Trophoblast cell (in vitro differentiated cells and primary cell): ENCODE measurements at regions not wholly inside any gene's neighbourhood (a gene's known extent, or its start where the extent isn't known, plus 50 kb on each side); places are given as distances from the start of the nearest gene placed in this dataset.

Experiments used
- DNase-seq, 2 donors: peaks; one replicate each; pipeline ENCODE4 v3.0.0-alpha.2; 2016
- H2AFZ ChIP-seq: 2 replicates; pipeline ENCODE4 v1.6.1; 2013; ENCODE audit warnings: low read length, moderate library complexity, mild to moderate bottlenecking; ENCODE audit not compliant: insufficient read depth, poor library complexity
- H2AK5ac ChIP-seq: 2 replicates; pipeline ENCODE4 v1.6.1; 2013; ENCODE audit warnings: mild to moderate bottlenecking, low read length
- H2BK120ac ChIP-seq: 2 replicates; pipeline ENCODE4 v1.6.1; 2013; ENCODE audit warnings: low read length, mild to moderate bottlenecking, moderate library complexity; ENCODE audit not compliant: insufficient read depth, poor library complexity
- H2BK12ac ChIP-seq: 2 replicates; pipeline ENCODE4 v1.6.1; 2013; ENCODE audit warnings: mild to moderate bottlenecking, low read length, moderate library complexity
- H2BK5ac ChIP-seq: 2 replicates; pipeline ENCODE4 v1.6.1; 2013; ENCODE audit warnings: low read length, low read depth, moderate library complexity, mild to moderate bottlenecking; ENCODE audit not compliant: poor library complexity
- H3K14ac ChIP-seq: 2 replicates; pipeline ENCODE4 v1.6.1; 2013; ENCODE audit warnings: mild to moderate bottlenecking, low read length
- H3K18ac ChIP-seq: 2 replicates; pipeline ENCODE4 v1.6.1; 2013; ENCODE audit warnings: mild to moderate bottlenecking, low read length
- H3K23ac ChIP-seq: 2 replicates; pipeline ENCODE4 v1.6.1; 2013; ENCODE audit warnings: low read length
- H3K27ac ChIP-seq: 2 replicates; pipeline ENCODE4 v1.5.1; 2013; ENCODE audit warnings: low read depth, mild to moderate bottlenecking, inconsistent platforms, low read length, moderate library complexity
- H3K27me3 ChIP-seq: 2 replicates; pipeline ENCODE4 v1.6.1; 2013; ENCODE audit warnings: inconsistent platforms, mild to moderate bottlenecking, low read length, moderate library complexity; ENCODE audit not compliant: insufficient read depth
- H3K36me3 ChIP-seq, 2 experiments: 1 replicate in 1 of 2; 2 replicates in 1 of 2; pipeline ENCODE4 v1.6.1; 2013; ENCODE audit warnings: low read length in 2 of 2, mild to moderate bottlenecking in 2 of 2, moderate library complexity in 1 of 2; ENCODE audit not compliant: insufficient read depth in 2 of 2, control insufficient read depth in 1 of 2
- H3K4ac ChIP-seq: 2 replicates; pipeline ENCODE4 v1.6.1; 2013; ENCODE audit warnings: low read depth, mild to moderate bottlenecking, low read length, moderate library complexity
- H3K4me1 ChIP-seq, 2 experiments: 1 replicate in 1 of 2; 2 replicates in 1 of 2; pipeline ENCODE4 v1.6.1; 2013; ENCODE audit warnings: low read length in 2 of 2, mild to moderate bottlenecking in 2 of 2, moderate library complexity in 1 of 2; ENCODE audit not compliant: insufficient read depth in 2 of 2, control insufficient read depth in 1 of 2
- H3K4me2 ChIP-seq: 2 replicates; pipeline ENCODE4 v1.6.1; 2013; ENCODE audit warnings: inconsistent platforms, mild to moderate bottlenecking, low read length, moderate library complexity
- H3K4me3 ChIP-seq: 2 replicates; pipeline ENCODE4 v1.5.1; 2013; ENCODE audit warnings: mild to moderate bottlenecking, low read depth, low read length, inconsistent platforms
- H3K79me1 ChIP-seq: one replicate; pipeline ENCODE4 v1.6.1; 2013; ENCODE audit warnings: low read length
- H3K79me2 ChIP-seq: 2 replicates; pipeline ENCODE4 v1.6.1; 2013; ENCODE audit warnings: low read length, mild to moderate bottlenecking; ENCODE audit not compliant: control insufficient read depth, insufficient read depth, poor library complexity
- H3K9ac ChIP-seq: 2 replicates; pipeline ENCODE4 v1.6.1; 2013; ENCODE audit warnings: mild to moderate bottlenecking, low read length
- H3K9me3 ChIP-seq: 2 replicates; pipeline ENCODE4 v1.6.1; 2013; ENCODE audit warnings: low read depth, mild to moderate bottlenecking, control low read depth, inconsistent platforms, low read length; ENCODE audit not compliant: insufficient read depth
- H4K12ac ChIP-seq: 2 replicates; pipeline ENCODE4 v1.6.1; 2013; ENCODE audit warnings: low read depth, mild to moderate bottlenecking, low read length, moderate library complexity
- H4K8ac ChIP-seq: 2 replicates; pipeline ENCODE4 v1.6.1; 2013; ENCODE audit warnings: low read depth, mild to moderate bottlenecking, low read length, moderate library complexity
- H4K91ac ChIP-seq: one replicate; pipeline ENCODE4 v1.6.1; 2013; ENCODE audit warnings: low read depth, mild to moderate bottlenecking, low read length, moderate library complexity
- WGBS: extraction: QIAGEN DNeasy Blood & Tissue Kit; methylation state at CpG from one replicate; pipeline ENCODE4 v1.1.7; 2013; ENCODE audit warnings: missing lambda C conversion rate; ENCODE audit not compliant: insufficient read length, insufficient coverage; ENCODE audit errors: extremely low coverage; 5-methylcytosine and 5-hydroxymethylcytosine counted together

GRCh38 chr21:23119491-23119890 is 2121.3 kb downstream of the NCAM2 start:
- Histone ChIP-seq H3K4ac (no peak overlapping the region), H3K18ac (no peak overlapping the region), H3K14ac (no peak overlapping the region), H2AFZ (no peak overlapping the region), H3K23ac (no peak overlapping the region), H3K27ac (no peak overlapping the region), H3K27me3 (no peaks in the 10 kb centered on the region), H3K79me2 (no peaks in the 10 kb centered on the region), H4K12ac (no peak overlapping the region), H3K36me3 (no peaks in the 10 kb centered on the region), H3K79me1 (no peaks in the 10 kb centered on the region), H3K4me1 (no peaks in the 10 kb centered on the region), H3K4me2 (no peak overlapping the region), H2AK5ac (no peak overlapping the region), H4K91ac (no peak overlapping the region), H3K9ac (no peak overlapping the region), H2BK120ac (no peak overlapping the region), H3K4me3 (no peak overlapping the region), H3K9me3 (no peaks in the 10 kb centered on the region), H4K8ac (no peak overlapping the region), H2BK5ac (no peak overlapping the region), H2BK12ac (no peak overlapping the region)
- no peak for DNase-seq
- WGBS: no CpG with 5 or more reads among the region's 1 CpG

- H3K79me1 ChIP-seq: no peaks in the 10 kb centered on the region
- no peak overlapping the region for H2AK5ac ChIP-seq
- no peak for DNase-seq
- no peaks in the 10 kb centered on the region for H3K9me3 ChIP-seq
- no peak overlapping the region for H2AFZ ChIP-seq
- H3K36me3 ChIP-seq: no peaks in the 10 kb centered on the region
- no peak overlapping the region for H4K91ac ChIP-seq
- no peak overlapping the region for H2BK12ac ChIP-seq
- H3K79me2 ChIP-seq: no peaks in the 10 kb centered on the region
- H3K14ac ChIP-seq: no peak overlapping the region
- no peaks in the 10 kb centered on the region for H3K27me3 ChIP-seq
- no peak overlapping the region for H3K4ac ChIP-seq
- H4K8ac ChIP-seq: no peak overlapping the region
- H3K27ac ChIP-seq: no peak overlapping the region
- H3K4me2 ChIP-seq: no peak overlapping the region
- no peak overlapping the region for H4K12ac ChIP-seq
- WGBS: no CpG with 5 or more reads among the region's 8 CpGs
- H3K18ac ChIP-seq: no peak overlapping the region
- no peak overlapping the region for H2BK5ac ChIP-seq
- H3K9ac ChIP-seq: no peak overlapping the region
- H3K23ac ChIP-seq: no peak overlapping the region
- no peaks in the 10 kb centered on the region for H3K4me1 ChIP-seq
- no peak overlapping the region for H3K4me3 ChIP-seq
- no peak overlapping the region for H2BK120ac ChIP-seq
Observed at GRCh38 chr21:23127973-23128372, 2129.8 kb downstream of the NCAM2 start.

GRCh38 chr21:23130308-23130707 is 2132.1 kb downstream of the NCAM2 start:
- H3K4me1 ChIP-seq: no peaks in the 10 kb centered on the region
- H3K23ac ChIP-seq: no peak overlapping the region
- H2AK5ac ChIP-seq: no peak overlapping the region
- H3K4me3 ChIP-seq: no peak overlapping the region
- no peaks in the 10 kb centered on the region for H3K27me3 ChIP-seq
- H3K27ac ChIP-seq: no peak overlapping the region
- no peak overlapping the region for H2BK5ac ChIP-seq
- no peak overlapping the region for H2AFZ ChIP-seq
- H3K4me2 ChIP-seq: no peak overlapping the region
- no peak overlapping the region for H3K18ac ChIP-seq
- no peak overlapping the region for H3K9ac ChIP-seq
- H2BK12ac ChIP-seq: no peak overlapping the region
- no peak overlapping the region for H4K12ac ChIP-seq
- no peak overlapping the region for H2BK120ac ChIP-seq
- H3K9me3 ChIP-seq: no peaks in the 10 kb centered on the region
- H3K79me2 ChIP-seq: no peaks in the 10 kb centered on the region
- no peaks in the 10 kb centered on the region for H3K79me1 ChIP-seq
- no peak overlapping the region for H3K4ac ChIP-seq
- no peak overlapping the region for H3K14ac ChIP-seq
- DNase-seq: no peak
- H4K8ac ChIP-seq: no peak overlapping the region
- H4K91ac ChIP-seq: no peak overlapping the region
- H3K36me3 ChIP-seq: no peaks in the 10 kb centered on the region

- H3K4me3 ChIP-seq: no peak overlapping the region
- no peaks in the 10 kb centered on the region for H3K4me1 ChIP-seq
- no peak for DNase-seq
- H4K8ac ChIP-seq: no peak overlapping the region
- no peak overlapping the region for H2AFZ ChIP-seq
- no peak overlapping the region for H4K12ac ChIP-seq
- no peak overlapping the region for H3K4me2 ChIP-seq
- H3K4ac ChIP-seq: no peak overlapping the region
- H2BK5ac ChIP-seq: no peak overlapping the region
- H3K18ac ChIP-seq: no peak overlapping the region
- H2BK12ac ChIP-seq: no peak overlapping the region
- H3K27me3 ChIP-seq: no peaks in the 10 kb centered on the region
- no peaks in the 10 kb centered on the region for H3K79me1 ChIP-seq
- no peak overlapping the region for H3K9ac ChIP-seq
- no peaks in the 10 kb centered on the region for H3K9me3 ChIP-seq
- no peak overlapping the region for H3K23ac ChIP-seq
- H2AK5ac ChIP-seq: no peak overlapping the region
- H2BK120ac ChIP-seq: no peak overlapping the region
- H3K14ac ChIP-seq: no peak overlapping the region
- H3K79me2 ChIP-seq: no peaks in the 10 kb centered on the region
- H4K91ac ChIP-seq: no peak overlapping the region
- H3K36me3 ChIP-seq: no peaks in the 10 kb centered on the region
- WGBS: no CpG with 5 or more reads among the region's 6 CpGs
- no peak overlapping the region for H3K27ac ChIP-seq
Observed at GRCh38 chr21:23131177-23131576, 2133.0 kb downstream of the NCAM2 start.

GRCh38 chr21:23138797-23139196 is 2140.6 kb downstream of the NCAM2 start:
- H2AFZ ChIP-seq: no peak overlapping the region
- no peak overlapping the region for H2BK12ac ChIP-seq
- H2BK120ac ChIP-seq: no peak overlapping the region
- no peak overlapping the region for H2AK5ac ChIP-seq
- no peaks in the 10 kb centered on the region for H3K79me2 ChIP-seq
- no peaks in the 10 kb centered on the region for H3K4me1 ChIP-seq
- H3K36me3 ChIP-seq: no peaks in the 10 kb centered on the region
- no peak for DNase-seq
- H3K79me1 ChIP-seq: no peaks in the 10 kb centered on the region
- H3K18ac ChIP-seq: no peak overlapping the region
- no CpG with 5 or more reads among the region's 2 CpGs for WGBS
- no peak overlapping the region for H3K14ac ChIP-seq
- H4K8ac ChIP-seq: no peak overlapping the region
- H3K27me3 ChIP-seq: no peaks in the 10 kb centered on the region
- no peaks in the 10 kb centered on the region for H3K9me3 ChIP-seq
- H3K9ac ChIP-seq: no peak overlapping the region
- H3K4me3 ChIP-seq: no peak overlapping the region
- H3K27ac ChIP-seq: no peak overlapping the region
- H2BK5ac ChIP-seq: no peak overlapping the region
- H3K23ac ChIP-seq: no peak overlapping the region
- no peak overlapping the region for H4K91ac ChIP-seq
- no peak overlapping the region for H4K12ac ChIP-seq
- H3K4ac ChIP-seq: no peak overlapping the region
- no peak overlapping the region for H3K4me2 ChIP-seq
